AML-193 (cell line): ENCODE measurements at regions not wholly inside any gene's neighbourhood (a gene's known extent, or its start where the extent isn't known, plus 50 kb on each side); places are given as distances from the start of the nearest gene placed in this dataset.

Source experiments
- DNase-seq, 2 experiments: peaks; one replicate each; lab custom pipeline; 2025; lab: John Stamatoyannopoulos, UW

GRCh38 chr10:42933448-42934340 is 143.2 kb upstream of the RET start:
- DNase-seq: no peak

GRCh38 chr10:42934351-42934811 is 142.5 kb upstream of the RET start:
- no peak for DNase-seq

GRCh38 chr10:42934842-42935241 is 142.0 kb upstream of the RET start:
- no peak for DNase-seq

- no peak for DNase-seq
Measured at GRCh38 chr10:42935466-42935865, 141.4 kb upstream of the RET start.

GRCh38 chr10:42936580-42936979 is 140.3 kb upstream of the RET start:
- DNase-seq: no peak

- DNase-seq: no peak
Measured at GRCh38 chr10:42937048-42937447, 139.8 kb upstream of the RET start.

- DNase-seq: no peak
Measured at GRCh38 chr10:42937649-42938180, 139.2 kb upstream of the RET start.

GRCh38 chr10:42938351-42938750 is 138.5 kb upstream of the RET start:
- DNase-seq: no peak

GRCh38 chr10:42939237-42939636 is 137.6 kb upstream of the RET start:
- DNase-seq: no peak

- DNase-seq: no peak
Measured at GRCh38 chr10:42939685-42940366, 137.0 kb upstream of the RET start.

- no peak for DNase-seq
Measured at GRCh38 chr10:42940487-42941294, 136.2 kb upstream of the RET start.

GRCh38 chr10:42941295-42941644 is 135.6 kb upstream of the RET start:
- no peak for DNase-seq

GRCh38 chr10:42941790-42942189 is 135.1 kb upstream of the RET start:
- no peak for DNase-seq

GRCh38 chr10:42942279-42942950 is 134.5 kb upstream of the RET start:
- DNase-seq: no peak

- DNase-seq: no peak
Measured at GRCh38 chr10:42943025-42943818, 133.6 kb upstream of the RET start.

GRCh38 chr10:42948040-42948439 is 128.8 kb upstream of the RET start:
- no peak for DNase-seq

GRCh38 chr10:42949287-42949686 is 127.6 kb upstream of the RET start:
- DNase-seq: no peak

- no peak for DNase-seq
Measured at GRCh38 chr10:42950606-42951485, 126.0 kb upstream of the RET start.

- no peak for DNase-seq
Measured at GRCh38 chr10:42951486-42952251, 125.2 kb upstream of the RET start.
